Bronchial epithelial cell (primary cell): ENCODE measurements at regions not wholly inside any gene's neighbourhood (a gene's known extent, or its start where the extent isn't known, plus 50 kb on each side); places are given as distances from the start of the nearest gene placed in this dataset.

Source experiments
- DNase-seq: peaks from one replicate; pipeline ENCODE4 v3.0.0-alpha.2; 2010; ENCODE audit warnings: low read depth
- FAIRE-seq: peaks from 2 replicates; lab custom pipeline; 2011; peaks lifted over from hg19 to GRCh38; lab: Jason Lieb, UNC
- H3K27me3 ChIP-seq: 2 replicates; pipeline ENCODE4 v1.5.1; 2011; ENCODE audit warnings: low read length; ENCODE audit not compliant: control insufficient read depth, insufficient read depth
- H3K36me3 ChIP-seq: 2 replicates; pipeline ENCODE4 v1.5.1; 2011; ENCODE audit warnings: low read length; ENCODE audit not compliant: control insufficient read depth, insufficient read depth
- H3K4me3 ChIP-seq: 2 replicates; pipeline ENCODE4 v1.5.1; 2011; ENCODE audit warnings: mild to moderate bottlenecking, low read depth, low read length, control low read depth
- CTCF ChIP-seq: IDR thresholded peaks from 2 replicates; pipeline ENCODE4 v1.5.1; 2011; ENCODE audit warnings: mild to moderate bottlenecking, moderate library complexity, low read length, control low read depth, inconsistent platforms; ENCODE audit not compliant: insufficient read depth, severe bottlenecking

- Histone ChIP-seq H3K36me3 (no peaks in the 10 kb centered on the region), H3K4me3 (no peak overlapping the region), H3K27me3 (no peaks in the 10 kb centered on the region)
- DNase-seq (no peak), FAIRE-seq (no peak)
- TF ChIP-seq CTCF: no peak
These were observed 146.3 kb downstream of the ZNF674 start for GRCh38 chrX:46398874-46399273.

GRCh38 chrX:46398126-46398525, 147.1 kb downstream of the ZNF674 start:
- DNase-seq (peak; percentile 40), FAIRE-seq (no peak)
- H3K36me3 ChIP-seq: no peaks in the 10 kb centered on the region
- H3K4me3 ChIP-seq: no peak overlapping the region
- H3K27me3 ChIP-seq: no peaks in the 10 kb centered on the region
- no peak for TF ChIP-seq CTCF

DNA sequence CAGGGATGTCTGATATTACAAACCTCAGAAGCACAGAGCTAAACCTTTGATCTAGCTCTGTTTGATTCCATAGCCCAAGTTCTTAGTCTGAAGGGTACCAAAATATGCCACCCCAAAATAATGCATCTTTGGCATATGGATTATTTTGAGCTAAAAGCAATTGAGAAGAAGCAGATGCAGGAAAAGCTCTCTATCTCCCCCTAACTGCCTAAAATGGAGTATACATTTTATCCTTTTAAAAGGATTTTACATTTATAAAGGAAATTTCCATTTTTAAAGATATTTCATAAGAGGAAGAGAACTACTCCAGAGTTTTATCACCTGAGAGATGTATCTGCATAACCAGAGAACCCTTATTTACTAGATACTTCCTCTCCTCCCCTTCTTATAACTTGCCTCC, 158.7 kb downstream of the ZNF674 start:
- FAIRE-seq: no peak
- H3K4me3 ChIP-seq: no peak overlapping the region

DNA sequence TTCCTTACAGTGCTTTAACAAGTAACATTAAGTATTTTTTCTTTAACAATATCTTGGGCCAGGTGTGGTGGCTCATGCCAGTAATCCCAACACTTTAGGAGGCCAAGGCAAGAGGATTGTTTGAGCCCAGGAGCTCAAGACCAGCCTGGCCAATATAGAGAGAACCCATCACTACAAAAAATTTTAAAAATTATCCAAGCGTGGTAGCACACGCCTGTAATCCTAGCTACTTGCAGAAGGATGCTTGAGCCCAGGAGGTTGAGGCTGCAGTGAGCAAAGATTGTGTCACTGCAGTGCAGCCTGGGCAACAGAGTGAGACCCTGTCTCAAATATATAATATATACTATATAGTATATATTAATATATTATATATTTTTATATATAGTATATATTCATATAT, 162.2 kb downstream of the ZNF674 start:
- TF ChIP-seq CTCF: no peak
- H3K4me3 ChIP-seq: no peak overlapping the region
- FAIRE-seq (no peak), DNase-seq (no peak)
- H3K36me3 ChIP-seq: no peaks in the 10 kb centered on the region
- H3K27me3 ChIP-seq: no peaks in the 10 kb centered on the region

More for the DNA sequence above, 158.7 kb downstream of the ZNF674 start:
- TF ChIP-seq CTCF: no peak
- no peak for DNase-seq
- Histone ChIP-seq H3K36me3 (no peaks in the 10 kb centered on the region), H3K27me3 (no peaks in the 10 kb centered on the region)

GRCh38 chrX:46382595-46382994, 162.6 kb downstream of the ZNF674 start:
- Histone ChIP-seq H3K4me3 (no peak overlapping the region), H3K27me3 (no peaks in the 10 kb centered on the region), H3K36me3 (no peaks in the 10 kb centered on the region)
- no peak for TF ChIP-seq CTCF
- no peak for DNase-seq
- FAIRE-seq: no peak

DNA sequence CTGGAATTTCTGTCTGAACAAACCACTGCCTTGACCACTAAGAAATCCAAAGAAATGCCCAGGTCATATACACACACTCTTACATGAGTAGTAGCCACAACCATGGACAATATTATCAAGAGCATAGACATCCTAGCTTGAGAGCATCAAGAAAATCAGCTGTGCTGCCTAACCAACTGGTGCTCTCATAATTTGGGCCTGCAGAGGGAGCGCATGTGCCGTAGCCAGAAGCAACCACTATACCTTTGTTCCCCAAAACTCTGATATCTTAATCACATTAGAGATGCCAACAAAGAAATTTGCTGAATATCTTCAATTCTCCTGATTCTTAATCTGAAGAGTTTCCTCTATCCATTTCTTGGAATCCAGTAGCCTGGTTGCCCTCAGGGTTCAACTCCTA, 163.6 kb downstream of the ZNF674 start:
- Histone ChIP-seq H3K4me3 (no peak overlapping the region), H3K36me3 (no peaks in the 10 kb centered on the region), H3K27me3 (no peaks in the 10 kb centered on the region)
- TF ChIP-seq CTCF: peak; percentile 50
- DNase-seq: peak; percentile 33
- no peak for FAIRE-seq
